G401 (cell line): ENCODE measurements at regions not wholly inside any gene's neighbourhood (a gene's known extent, or its start where the extent isn't known, plus 50 kb on each side); places are given as distances from the start of the nearest gene placed in this dataset.
"Not testable (repeated sequence)": the region's sequence is repeated elsewhere in the genome, so short reads cannot be mapped to it uniquely, and the experiment has no call there.

Experiments used
- DNase-seq: peaks from one replicate; pipeline ENCODE4 v3.0.0-alpha.2; 2015; ENCODE audit warnings: low spot score
- in situ Hi-C: cut with HindIII; loops from 2 replicates; pipeline ENCODE4 v1.10.0; 2016; ENCODE audit warnings: low sequenced_read_pairs, mixed read lengths

DNA sequence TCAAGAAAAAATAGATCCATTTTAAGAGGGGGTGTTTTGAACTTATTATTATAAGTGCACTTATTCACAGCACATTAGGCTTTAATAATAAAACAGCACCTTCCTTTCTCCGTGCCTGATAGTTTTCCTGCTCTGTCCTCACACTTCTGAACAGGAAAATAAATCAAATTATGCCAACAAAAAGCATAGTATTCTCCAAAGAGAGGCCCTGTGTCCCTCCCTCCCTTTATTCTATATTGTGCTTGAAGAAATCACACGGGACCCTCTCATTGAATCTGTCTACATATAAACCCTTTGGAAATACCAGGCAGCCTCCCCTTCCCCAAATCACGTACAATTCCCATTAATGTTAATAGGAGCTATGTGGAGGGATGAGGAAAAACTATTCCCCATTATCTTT lies 462.9 kb upstream of the NRSN1 start:
- no peak for DNase-seq
- in situ Hi-C loops, result no loop called here

- DNase-seq, result no peak
- in situ Hi-C loops, result no loop called here
Observed at GRCh38 chr6:23663652-23664051, 462.4 kb upstream of the NRSN1 start.

DNA sequence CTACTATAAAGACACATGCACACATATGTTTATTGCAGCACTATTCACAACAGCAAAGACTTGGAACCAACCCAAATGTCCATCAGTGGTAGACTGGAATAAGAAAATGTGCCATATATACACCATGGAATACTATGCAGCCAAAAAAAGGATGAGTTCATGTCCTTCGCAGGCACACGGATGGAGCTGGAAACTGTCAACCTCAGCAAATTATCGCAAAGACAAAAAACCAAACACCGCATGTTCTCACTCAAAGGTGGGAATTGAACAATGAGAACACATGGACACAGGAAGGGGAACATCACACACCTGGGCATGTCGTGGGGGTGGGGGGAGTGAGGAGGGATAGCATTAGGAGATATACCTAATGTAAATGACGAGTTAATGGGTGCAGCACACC lies 460.1 kb upstream of the NRSN1 start:
- DNase-seq, in situ Hi-C loops: not testable (repeated sequence)

- in situ Hi-C loops, result no loop called here
- no peak for DNase-seq
Observed at GRCh38 chr6:23672737-23673136, 453.3 kb upstream of the NRSN1 start.

DNA sequence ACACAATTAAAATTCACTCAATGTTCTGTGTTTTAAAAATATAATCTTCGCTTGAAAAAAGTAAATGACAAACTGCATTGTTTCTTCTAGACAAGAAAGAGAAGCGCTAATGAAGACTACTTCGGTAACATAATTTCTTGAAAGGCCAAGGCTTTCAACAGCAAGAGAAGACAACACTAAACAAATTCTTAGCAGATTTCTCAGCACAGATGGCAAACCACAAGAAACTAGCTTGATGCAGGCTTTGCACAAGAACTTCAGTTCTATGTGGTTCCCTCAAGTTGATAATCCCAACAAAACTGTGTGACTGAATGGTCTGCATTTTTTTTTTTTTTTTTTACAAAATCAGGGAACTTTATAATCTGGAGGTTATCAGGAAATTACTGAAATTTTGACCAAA lies 447.4 kb upstream of the NRSN1 start:
- DNase-seq, result no peak
- in situ Hi-C loops, result no loop called here

DNA sequence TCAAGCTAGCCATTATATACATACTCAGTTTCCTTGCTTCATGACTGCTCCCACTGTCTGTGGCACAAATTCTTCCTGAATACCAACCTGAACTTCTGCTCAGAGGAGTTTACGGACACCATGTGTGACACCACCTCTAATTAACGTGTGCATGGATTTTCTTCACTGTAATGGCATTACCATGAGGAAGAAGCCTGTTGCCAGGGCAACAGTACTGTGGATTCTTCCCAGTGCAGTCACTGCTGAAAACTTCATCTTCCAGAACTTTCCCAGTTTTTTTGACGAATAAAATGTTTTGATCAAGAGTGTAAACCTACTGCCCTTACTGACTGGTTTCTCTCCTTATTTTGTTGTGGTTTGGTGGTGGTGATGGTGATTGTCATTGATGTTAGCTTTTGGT lies 444.3 kb upstream of the NRSN1 start:
- in situ Hi-C loops, result no loop called here
- no peak for DNase-seq

DNA sequence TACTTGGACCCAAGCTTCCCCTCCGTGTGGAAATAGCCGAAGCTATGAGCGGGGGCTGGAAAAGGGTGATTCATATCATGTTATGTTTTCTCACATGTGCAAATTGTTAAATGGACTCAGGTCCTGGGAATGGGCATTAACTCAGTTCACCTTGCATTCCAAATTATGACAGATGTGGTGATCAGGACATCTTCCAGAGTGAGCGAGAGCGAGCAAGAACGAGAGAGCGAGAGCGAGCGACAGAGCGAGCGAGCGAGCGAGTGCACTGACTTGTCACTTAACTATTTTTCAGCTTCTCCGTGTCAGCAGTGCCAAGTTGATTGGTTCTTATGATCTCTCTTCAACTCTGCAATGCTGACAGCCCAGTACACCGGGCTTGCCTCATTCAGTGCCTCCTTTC lies 437.4 kb upstream of the NRSN1 start:
- no peak for DNase-seq
- in situ Hi-C loops, result no loop called here

DNA sequence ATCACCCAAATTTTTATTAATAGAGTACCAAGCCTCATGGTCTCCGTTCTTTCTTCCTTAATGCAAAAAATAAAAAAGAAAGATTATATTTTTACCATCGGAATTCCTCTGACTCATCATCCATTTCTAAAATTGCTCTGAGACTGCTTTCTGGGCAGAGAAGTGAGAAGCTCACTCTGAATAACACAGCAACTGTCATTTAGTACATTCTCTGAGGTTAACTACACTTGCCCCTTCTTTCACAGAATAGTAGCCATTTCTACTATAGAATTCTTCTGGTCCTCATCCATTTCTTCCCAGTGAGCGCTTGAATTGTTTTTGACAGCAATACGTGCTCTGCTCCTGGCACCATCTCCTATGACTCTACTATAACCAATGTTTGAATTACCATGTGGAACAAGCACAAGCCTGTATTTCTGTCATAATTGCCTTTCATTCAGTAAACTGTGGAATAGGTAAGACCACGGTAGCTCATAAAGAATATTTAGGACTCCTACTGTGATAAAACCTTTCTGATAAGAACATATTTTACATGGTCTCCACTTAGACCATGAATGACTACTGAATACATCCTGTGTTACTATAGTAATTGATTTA lies 435.5 kb upstream of the NRSN1 start:
- in situ Hi-C loops, result no loop called here

GRCh38 chr6:23692184-23692583 lies 433.8 kb upstream of the NRSN1 start:
- no peak for DNase-seq
- in situ Hi-C loops, result no loop called here

More for the DNA sequence above, 435.5 kb upstream of the NRSN1 start:
- no peak for DNase-seq

- DNase-seq, result no peak
- in situ Hi-C loops, result no loop called here
Observed at GRCh38 chr6:23696992-23697391, 429.0 kb upstream of the NRSN1 start.

DNA sequence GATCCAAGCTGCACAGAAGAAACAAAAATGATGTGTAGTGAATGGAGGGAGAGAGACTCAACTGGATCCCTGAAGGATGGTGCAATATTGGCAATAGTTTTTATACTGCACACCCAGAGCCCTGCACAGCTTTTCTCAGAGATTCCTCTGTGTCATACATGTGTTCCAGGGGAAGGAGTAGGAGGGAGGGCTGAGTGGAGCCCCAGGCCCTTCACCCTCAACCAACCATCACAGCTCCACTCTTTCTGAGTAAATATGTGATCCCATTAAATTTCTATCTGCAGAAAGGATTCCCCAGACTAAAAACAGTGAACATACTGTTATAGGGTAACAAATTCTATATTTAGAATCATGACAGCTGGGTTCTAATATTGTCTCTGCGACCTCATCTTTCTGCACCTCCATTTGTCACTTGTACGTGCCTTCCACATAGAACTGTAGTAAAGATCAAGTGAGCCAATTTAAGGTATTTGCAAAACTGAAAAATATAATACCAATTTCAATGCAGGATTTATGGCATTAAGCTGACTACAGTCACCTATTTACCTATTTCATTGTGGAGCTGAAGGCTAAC lies 421.4 kb upstream of the NRSN1 start:
- no peak for DNase-seq
- in situ Hi-C loops, result no loop called here

GRCh38 chr6:23705697-23706096 lies 420.3 kb upstream of the NRSN1 start:
- in situ Hi-C loops, result no loop called here
- DNase-seq, result no peak

DNA sequence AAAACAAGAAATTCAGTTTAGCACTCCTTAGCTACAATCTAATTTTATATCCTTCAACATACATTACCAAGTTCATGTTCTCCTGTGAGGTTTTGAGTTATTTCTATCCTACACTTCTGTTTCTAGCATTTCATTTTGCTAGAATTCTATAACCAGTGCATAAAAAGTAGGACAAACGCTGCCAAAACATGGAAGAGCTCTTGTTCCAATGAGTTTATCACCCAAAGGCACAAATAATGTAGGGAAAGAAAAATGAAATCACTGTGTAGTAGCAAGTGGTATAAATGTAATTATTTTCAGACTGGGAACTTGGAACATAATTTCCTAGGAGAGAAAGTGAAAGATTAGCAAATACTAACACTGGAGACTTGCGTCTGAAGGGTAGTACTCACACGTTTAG lies 413.3 kb upstream of the NRSN1 start:
- in situ Hi-C loops, result no loop called here

GRCh38 chr6:23713211-23713610 lies 412.8 kb upstream of the NRSN1 start:
- in situ Hi-C loops, result no loop called here
- DNase-seq, result no peak

More for the DNA sequence above, 413.3 kb upstream of the NRSN1 start:
- no peak for DNase-seq

DNA sequence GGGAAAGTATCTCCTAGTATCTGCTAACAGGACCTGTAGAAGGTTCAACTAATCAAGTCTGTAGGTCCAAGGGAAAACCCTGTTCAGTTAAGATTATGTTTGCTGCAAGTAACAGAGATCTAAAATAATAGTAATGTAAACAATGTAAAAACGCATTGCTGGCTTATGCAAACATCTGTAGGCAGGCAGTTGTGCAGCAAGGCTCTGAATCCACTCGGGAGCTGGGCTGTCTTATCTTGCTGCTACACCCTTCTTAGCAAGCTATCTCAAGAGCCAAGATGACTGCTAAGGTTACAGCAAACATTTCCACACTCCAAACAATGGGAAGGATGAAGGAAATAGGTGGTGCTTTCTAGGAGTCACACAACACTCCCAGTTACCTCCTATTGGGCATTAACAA lies 397.3 kb upstream of the NRSN1 start:
- in situ Hi-C loops, result no loop called here
- no peak for DNase-seq

GRCh38 chr6:23731609-23732008 lies 394.4 kb upstream of the NRSN1 start:
- DNase-seq, result no peak
- in situ Hi-C loops, result no loop called here

- in situ Hi-C loops, result no loop called here
Observed at GRCh38 chr6:23732521-23732920, 393.5 kb upstream of the NRSN1 start.

DNA sequence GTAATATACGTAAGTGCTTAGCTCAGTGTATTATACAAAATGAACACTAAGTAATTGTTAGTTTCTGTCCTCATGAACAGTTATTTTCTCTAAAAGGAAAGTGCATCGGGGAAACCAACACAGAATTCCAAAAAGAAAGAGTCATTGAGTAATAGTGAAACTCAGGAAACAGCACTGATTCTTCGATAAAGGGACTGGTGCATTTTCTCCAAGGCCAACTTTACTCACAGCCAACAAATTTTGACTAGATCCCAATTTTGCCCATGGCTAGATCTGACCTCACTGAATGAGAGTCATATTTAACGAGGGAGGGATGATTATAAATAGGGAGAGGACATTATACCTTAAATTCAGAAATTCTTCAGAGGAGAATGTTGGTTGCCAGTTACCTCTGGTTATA lies 390.9 kb upstream of the NRSN1 start:
- in situ Hi-C loops, result no loop called here
- no peak for DNase-seq

More at GRCh38 chr6:23732521-23732920, 393.5 kb upstream of the NRSN1 start:
- DNase-seq, result no peak

DNA sequence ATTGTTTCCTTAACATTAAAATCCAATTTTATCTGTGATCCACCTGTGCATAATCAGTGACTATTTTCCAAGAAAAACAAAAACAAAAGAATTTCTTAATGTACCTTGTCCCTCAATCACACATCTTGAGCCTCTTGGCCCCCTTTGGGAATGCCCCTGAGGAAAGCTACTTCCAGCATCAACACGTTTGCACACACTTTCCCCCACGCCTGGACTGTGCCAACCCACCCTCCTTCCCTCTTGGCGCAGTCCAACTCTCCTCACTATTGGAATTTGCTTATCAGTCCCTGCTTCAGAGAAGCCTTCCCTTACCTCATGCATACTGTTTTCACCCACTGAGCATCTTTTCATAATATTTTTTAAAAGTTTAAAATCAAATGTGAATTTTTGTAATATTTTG lies 389.4 kb upstream of the NRSN1 start:
- DNase-seq, result no peak
- in situ Hi-C loops, result no loop called here

GRCh38 chr6:23747239-23747638 lies 378.8 kb upstream of the NRSN1 start:
- no peak for DNase-seq
- in situ Hi-C loops, result no loop called here

- in situ Hi-C loops, result no loop called here
- DNase-seq, result no peak
Observed at GRCh38 chr6:23752414-23752813, 373.6 kb upstream of the NRSN1 start.
